NT2/D1 (cell line): ENCODE measurements at regions not wholly inside any gene's neighbourhood (a gene's known extent, or its start where the extent isn't known, plus 50 kb on each side); places are given as distances from the start of the nearest gene placed in this dataset.

Experiments
- SUZ12 ChIP-seq: IDR thresholded peaks from 2 replicates; pipeline ENCODE4 v1.6.1; 2011; ENCODE audit not compliant: insufficient read length, insufficient read depth; ENCODE audit errors: extremely low read depth
- YY1 ChIP-seq: IDR thresholded peaks from 2 replicates; pipeline ENCODE4 v1.6.1; 2011; ENCODE audit not compliant: insufficient read length, insufficient read depth
- ZNF274 ChIP-seq: IDR thresholded peaks from 2 replicates; pipeline ENCODE4 v1.6.1; 2011; ENCODE audit warnings: mild to moderate bottlenecking, low read depth, low read length

DNA sequence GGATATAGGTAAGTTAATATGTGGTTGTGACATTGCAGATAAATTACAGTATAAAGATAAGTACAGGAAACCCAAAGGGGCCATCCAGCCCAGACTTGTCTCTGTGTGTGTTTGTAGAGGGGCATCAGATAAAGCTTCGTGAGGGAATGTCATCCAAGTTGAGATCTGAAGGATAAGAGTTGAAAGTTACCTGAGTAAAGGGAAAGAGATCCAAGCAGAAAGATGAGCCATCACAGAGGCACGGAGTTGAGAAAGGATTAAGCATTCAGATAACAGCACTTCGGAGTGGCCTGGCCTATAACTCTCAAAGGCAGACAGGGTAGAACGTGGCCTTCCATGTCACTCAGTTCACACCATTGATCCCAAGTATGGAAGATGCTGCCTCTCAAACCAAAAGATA, 749.1 kb downstream of the ADGRL2 start:
- TF ChIP-seq YY1 (no peak), SUZ12 (no peak), ZNF274 (no peak)
